KBM-7 (cell line): ENCODE measurements at regions not wholly inside any gene's neighbourhood (a gene's known extent, or its start where the extent isn't known, plus 50 kb on each side); places are given as distances from the start of the nearest gene placed in this dataset.

Experiments used
- DNase-seq: peaks from one replicate; pipeline ENCODE4 v3.0.0-alpha.2; 2015
- in situ Hi-C: fragments of 300-500 bp; cut with MboI; formaldehyde crosslinking; loops from 2 replicates; pipeline ENCODE4 v1.14.3; 2020; ENCODE audit warnings: low sequenced_read_pairs, low pct_unique_long_range_greater_than_20kb, mixed read lengths

GRCh38 chr12:113697104-113697503, 225.4 kb upstream of the LHX5 start:
- DNase-seq = no peak
- in situ Hi-C loops = no loop called here

DNA sequence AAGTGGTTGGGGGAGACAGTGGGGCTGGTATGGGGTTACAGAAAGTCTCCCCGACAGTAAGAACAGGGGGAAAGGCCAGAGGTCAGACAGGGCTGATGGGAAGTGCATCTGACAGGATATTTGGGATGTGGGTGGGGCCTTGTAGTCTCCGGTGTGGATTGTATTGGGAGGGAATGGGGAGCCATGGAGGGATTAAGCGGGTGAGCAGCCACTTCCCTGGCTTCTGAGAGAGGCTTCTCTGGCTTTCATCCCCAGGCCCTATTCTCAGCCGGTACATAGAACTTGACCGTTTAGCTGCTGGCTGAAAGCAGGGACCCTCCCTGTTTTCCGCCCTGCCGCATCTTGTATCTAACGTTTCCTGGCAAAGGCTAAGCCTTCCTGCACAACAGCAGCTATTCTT, 222.0 kb upstream of the LHX5 start:
- in situ Hi-C loops = no loop called here

DNA sequence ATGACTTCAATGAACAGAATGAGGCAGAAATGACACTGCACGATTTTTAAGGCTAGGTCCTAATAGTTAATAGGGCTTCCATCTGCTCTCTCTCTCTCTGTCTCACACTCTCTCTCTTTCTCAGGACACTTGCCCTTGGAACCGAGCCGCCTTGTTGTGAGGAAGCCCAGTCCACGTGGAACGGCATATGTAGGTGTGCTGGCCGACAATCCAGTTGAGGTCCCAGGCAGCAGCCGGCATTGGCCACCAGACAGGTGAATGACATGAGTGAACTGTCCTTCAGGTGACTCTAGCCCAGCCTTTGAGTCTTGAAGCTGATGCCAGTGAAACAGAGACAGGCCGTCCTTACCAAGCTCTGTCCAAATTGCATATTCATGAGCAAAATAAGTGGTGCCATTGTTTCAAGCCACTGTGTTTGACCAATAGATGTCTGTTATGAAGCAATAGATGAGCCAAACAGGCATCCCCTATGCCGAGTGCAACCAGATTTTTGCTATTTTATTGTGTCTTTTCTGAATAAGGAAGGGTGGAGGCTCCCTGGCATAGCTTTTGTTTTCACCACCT, 217.5 kb upstream of the LHX5 start:
- DNase-seq = no peak
- in situ Hi-C loops = no loop called here

More for the DNA sequence above, 222.0 kb upstream of the LHX5 start:
- DNase-seq = no peak

GRCh38 chr12:113688313-113688712, 216.6 kb upstream of the LHX5 start:
- in situ Hi-C loops = no loop called here
- DNase-seq = no peak

- DNase-seq = no peak
- in situ Hi-C loops = no loop called here
These were observed 213.5 kb upstream of the LHX5 start for GRCh38 chr12:113684908-113685782.

- no peak for DNase-seq
- in situ Hi-C loops = no loop called here
These were observed 212.6 kb upstream of the LHX5 start for GRCh38 chr12:113684053-113684907.

DNA sequence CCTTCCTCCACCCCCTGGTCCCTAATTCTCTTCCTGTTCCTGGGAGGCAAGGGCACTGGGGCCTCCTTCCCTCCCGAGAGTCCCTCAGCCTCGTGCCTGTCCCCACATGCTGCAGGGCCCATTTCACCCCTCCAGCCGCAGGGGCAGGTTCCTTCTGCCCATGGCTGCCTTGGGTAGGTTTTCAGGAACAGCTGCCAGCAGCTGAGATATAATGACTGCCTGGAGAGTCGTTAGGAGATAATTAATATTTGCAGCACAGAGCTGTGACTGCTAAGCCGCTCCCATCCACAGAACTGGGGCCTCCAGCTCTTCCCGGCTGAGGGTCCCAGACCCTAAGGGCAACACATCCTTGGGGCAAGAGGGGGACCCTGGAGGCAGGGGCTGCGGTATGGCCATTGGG, 211.9 kb upstream of the LHX5 start:
- in situ Hi-C loops = no loop called here
- no peak for DNase-seq

- in situ Hi-C loops = no loop called here
- DNase-seq = no peak
These were observed 209.2 kb upstream of the LHX5 start for GRCh38 chr12:113680868-113681267.

- no peak for DNase-seq
- in situ Hi-C loops = no loop called here
These were observed 206.8 kb upstream of the LHX5 start for GRCh38 chr12:113678223-113679119.

GRCh38 chr12:113676547-113676946, 204.9 kb upstream of the LHX5 start:
- DNase-seq = no peak
- in situ Hi-C loops = no loop called here

DNA sequence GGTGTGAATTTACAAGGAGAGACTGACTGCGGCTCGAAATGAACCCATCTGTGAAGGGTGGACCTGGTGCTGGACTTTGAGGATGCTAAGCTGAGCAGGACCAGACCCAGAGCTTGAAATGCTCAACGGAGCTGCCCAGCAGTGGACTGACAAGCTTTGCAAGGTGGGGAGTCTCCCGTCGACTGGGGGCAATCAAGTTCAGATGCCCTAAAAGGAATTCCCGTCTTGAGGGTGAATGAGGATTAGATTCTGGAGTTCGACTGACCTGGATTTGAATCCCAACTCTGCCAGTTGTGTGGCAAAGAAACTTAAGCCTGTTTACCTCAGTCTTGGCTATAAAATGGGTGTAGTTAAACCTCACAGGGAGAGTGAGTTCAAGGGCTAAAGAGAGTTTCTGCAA, 204.4 kb upstream of the LHX5 start:
- in situ Hi-C loops = no loop called here
- no peak for DNase-seq

- no peak for DNase-seq
- in situ Hi-C loops = no loop called here
These were observed 203.3 kb upstream of the LHX5 start for GRCh38 chr12:113674996-113675395.

DNA sequence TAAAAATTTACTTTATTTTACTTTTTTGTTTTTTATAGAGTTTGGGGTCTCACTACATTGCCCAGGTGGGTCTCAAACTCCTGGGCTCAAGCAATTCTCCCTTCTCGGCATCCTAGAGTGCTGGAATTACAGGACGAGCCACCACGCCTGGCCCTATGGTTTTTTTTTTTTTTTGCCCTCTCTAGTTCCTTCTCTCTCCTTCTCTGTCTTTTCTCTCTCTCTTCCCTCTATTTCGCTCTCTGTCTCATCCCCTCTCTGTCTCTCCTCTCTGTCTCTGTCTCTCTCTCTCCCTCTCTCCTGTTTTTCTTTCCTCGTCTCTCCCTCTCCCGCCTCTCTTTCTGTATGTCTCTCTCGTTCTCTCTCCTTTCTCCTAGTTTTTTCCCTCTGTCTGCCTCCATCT, 202.6 kb upstream of the LHX5 start:
- DNase-seq = no peak
- in situ Hi-C loops = no loop called here

GRCh38 chr12:113673458-113674238, 202.0 kb upstream of the LHX5 start:
- no peak for DNase-seq
- in situ Hi-C loops = no loop called here

DNA sequence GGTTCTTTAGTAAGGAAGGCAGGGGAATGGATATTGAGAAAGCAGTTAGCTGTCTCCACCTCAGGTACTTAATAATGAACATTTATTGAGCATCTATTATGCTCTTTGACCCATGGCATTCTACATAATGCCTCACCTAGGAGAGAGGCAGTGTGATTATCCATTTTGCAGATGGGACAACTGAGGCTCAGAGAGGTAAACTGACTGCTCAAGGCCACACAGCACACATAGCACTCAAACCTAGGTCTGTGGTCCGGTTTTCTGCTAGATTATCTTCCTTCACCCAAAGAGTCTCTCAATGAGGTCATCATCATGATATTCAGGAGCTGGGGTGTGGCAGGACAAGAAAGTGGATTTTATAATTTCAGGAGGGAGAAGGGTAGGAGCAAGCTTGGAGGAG, 199.1 kb upstream of the LHX5 start:
- in situ Hi-C loops = no loop called here
- DNase-seq = no peak

DNA sequence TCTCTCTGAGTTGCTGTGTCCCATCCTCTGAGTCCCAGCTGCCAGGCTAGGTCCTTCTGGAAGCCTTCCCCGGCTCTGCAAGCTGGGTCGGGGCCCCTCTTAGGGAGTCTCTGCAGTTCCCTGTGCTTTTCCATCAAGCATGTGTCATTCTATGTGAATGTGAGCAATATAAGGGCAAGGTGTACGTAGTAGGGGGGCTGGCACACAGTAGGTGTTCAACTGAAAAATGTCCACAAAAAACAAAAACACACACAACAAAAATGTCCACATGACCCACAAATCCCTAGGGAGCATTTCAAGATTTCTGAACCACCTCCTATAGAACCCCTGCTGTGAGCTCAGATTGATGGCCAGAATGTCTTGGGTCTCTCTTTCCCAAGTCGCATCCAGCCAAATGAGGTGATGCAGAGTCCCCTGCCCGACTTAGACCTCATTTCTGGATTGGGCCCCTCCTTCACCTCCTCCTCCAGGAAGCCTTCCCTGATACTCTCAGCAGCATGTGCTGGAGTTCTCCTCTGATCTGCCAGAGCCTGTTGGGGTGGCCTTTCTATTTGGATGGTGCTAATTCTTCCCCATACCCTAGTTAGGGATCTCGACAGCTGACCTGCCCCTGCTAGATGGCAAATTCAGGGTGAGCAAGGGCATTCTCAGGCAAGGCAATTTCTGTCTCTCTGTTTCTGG, 196.1 kb upstream of the LHX5 start:
- in situ Hi-C loops = no loop called here
- DNase-seq = no peak

GRCh38 chr12:113667095-113667494, 195.4 kb upstream of the LHX5 start:
- in situ Hi-C loops = no loop called here
- DNase-seq = no peak

GRCh38 chr12:113666223-113666622, 194.6 kb upstream of the LHX5 start:
- DNase-seq = no peak
- in situ Hi-C loops = no loop called here
